GM12864 (cell line): ENCODE measurements at regions not wholly inside any gene's neighbourhood (a gene's known extent, or its start where the extent isn't known, plus 50 kb on each side); places are given as distances from the start of the nearest gene placed in this dataset.

ENCODE experiments used
- DNase-seq: peaks from one replicate; pipeline ENCODE4 v3.0.0-alpha.2; 2011; ENCODE audit warnings: low read depth
- H3K4me3 ChIP-seq: 2 replicates; pipeline ENCODE4 v1.5.1; 2011; ENCODE audit warnings: mild to moderate bottlenecking, low read depth, low read length, control low read depth
- TF ChIP-seq, protein P1 (sequence below): IDR thresholded peaks from 2 replicates; pipeline ENCODE4 v1.5.1; 2011; ENCODE audit warnings: low read depth, mild to moderate bottlenecking, moderate library complexity, low read length, control low read depth, inconsistent platforms; ENCODE audit errors: missing control alignments

GRCh38 chr10:62728479-62728878, 76.0 kb upstream of the ADO start:
- no peak overlapping the region for H3K4me3 ChIP-seq
- TF ChIP-seq, protein P1, sequence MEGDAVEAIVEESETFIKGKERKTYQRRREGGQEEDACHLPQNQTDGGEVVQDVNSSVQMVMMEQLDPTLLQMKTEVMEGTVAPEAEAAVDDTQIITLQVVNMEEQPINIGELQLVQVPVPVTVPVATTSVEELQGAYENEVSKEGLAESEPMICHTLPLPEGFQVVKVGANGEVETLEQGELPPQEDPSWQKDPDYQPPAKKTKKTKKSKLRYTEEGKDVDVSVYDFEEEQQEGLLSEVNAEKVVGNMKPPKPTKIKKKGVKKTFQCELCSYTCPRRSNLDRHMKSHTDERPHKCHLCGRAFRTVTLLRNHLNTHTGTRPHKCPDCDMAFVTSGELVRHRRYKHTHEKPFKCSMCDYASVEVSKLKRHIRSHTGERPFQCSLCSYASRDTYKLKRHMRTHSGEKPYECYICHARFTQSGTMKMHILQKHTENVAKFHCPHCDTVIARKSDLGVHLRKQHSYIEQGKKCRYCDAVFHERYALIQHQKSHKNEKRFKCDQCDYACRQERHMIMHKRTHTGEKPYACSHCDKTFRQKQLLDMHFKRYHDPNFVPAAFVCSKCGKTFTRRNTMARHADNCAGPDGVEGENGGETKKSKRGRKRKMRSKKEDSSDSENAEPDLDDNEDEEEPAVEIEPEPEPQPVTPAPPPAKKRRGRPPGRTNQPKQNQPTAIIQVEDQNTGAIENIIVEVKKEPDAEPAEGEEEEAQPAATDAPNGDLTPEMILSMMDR: no peak
- no peak for DNase-seq

DNA sequence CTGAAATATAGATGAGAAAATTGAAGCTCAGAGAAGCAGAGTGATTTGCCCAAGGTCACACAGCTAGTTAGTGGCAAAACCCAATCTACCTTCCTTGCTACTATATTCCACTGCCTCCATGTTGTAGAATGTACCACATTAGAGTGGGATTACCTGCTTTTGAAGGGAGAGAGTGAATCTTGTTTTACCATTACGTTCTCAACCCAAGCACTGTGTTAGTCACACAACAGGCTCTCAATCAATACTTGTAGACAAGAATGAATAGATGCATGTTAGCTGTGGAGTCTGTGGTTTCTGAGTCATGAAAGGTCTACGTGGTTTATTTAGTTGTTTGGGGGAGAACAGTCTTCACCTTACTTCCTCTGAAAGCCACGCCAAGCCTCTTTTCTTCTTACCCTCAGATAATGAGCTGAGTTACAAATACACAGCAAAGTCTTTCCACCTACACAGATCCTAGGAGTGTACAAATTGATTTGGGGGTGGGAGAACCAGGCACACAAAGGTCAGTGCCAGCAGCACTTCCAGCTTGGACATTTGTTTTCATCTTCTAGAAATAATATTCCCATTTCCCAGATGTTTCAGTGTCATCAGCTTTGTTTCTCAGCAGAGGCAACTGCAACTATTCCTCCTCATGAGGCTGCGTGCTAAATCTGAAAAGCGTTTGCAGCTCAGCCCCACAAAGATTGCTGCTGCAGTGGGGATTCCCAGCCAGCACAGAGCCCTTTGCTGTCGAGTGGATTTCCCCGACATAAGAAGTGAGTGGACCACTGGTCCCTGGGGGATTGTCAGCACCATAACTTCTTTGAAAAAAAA, 71.5 kb upstream of the ADO start:
- TF ChIP-seq, protein P1: no peak

GRCh38 chr10:62733654-62734293, 70.7 kb upstream of the ADO start:
- no peak for DNase-seq
- H3K4me3 ChIP-seq: no peak overlapping the region
- TF ChIP-seq, protein P1: no peak

More for the DNA sequence above, 71.5 kb upstream of the ADO start:
- peak; percentile 91 for DNase-seq
- H3K4me3 ChIP-seq: no peak overlapping the region; the same call in 1 of the 2 replicates

- DNase-seq: no peak
- TF ChIP-seq, protein P1: no peak
- no peak overlapping the region for H3K4me3 ChIP-seq
These were observed 69.6 kb upstream of the ADO start for GRCh38 chr10:62734781-62735463.

DNA sequence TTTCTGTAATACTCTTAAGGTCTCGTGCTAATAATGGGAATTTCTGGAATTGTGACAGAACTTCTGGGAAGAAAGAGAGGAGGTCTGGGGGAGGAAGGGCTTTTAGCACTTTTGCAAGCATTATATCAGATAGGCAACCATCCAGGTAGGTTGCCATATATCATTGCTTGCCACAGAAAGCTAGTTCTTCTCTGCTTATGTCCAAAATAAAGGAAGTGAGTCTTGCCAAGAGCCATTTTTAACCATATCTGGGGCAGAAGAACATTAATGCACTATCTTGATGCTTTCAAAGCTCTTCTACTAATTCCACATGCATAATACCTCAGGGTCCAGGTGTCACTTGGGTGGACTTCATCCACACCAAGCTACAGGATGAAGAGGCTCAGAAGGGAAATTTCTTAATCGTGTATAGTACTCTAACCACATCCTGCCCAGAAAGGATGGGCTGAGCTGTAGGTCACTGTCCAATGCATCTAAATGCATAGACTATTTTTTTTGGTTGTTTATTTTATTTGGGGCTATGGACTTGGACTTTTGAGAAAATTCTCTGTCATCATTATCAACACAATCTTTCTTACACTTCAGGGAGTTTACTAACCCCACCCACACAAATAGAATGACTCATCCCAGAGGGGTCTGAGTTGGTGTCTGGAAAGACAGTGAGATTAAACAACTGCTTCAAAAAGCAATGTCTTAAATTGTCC, 68.9 kb upstream of the ADO start:
- TF ChIP-seq, protein P1: no peak

GRCh38 chr10:62736168-62736546, 68.4 kb upstream of the ADO start:
- no peak for DNase-seq
- TF ChIP-seq, protein P1: no peak

More for the DNA sequence above, 68.9 kb upstream of the ADO start:
- H3K4me3 ChIP-seq: no peak overlapping the region
- peak; percentile 57 for DNase-seq

More at GRCh38 chr10:62736168-62736546, 68.4 kb upstream of the ADO start:
- H3K4me3 ChIP-seq: no peak overlapping the region
